Body of pancreas (tissue), 4 donors: ENCODE measurements at regions not wholly inside any gene's neighbourhood (a gene's known extent, or its start where the extent isn't known, plus 50 kb on each side); places are given as distances from the start of the nearest gene placed in this dataset.

Experiments used
- ATAC-seq: fragments of 150-250 bp; one replicate; pipeline ENCODE4 v1.9.1; 2016
- DNase-seq, 4 donors: peaks; one replicate each; pipeline ENCODE4 v3.0.0-alpha.2; 2019
- H3K27ac ChIP-seq, 4 donors: fragments of 200-600 bp; sonication (generic); 1 replicate in 3 of 4; 2 replicates in 1 of 4; pipeline versions ENCODE4 v1.5.1 to v1.6.1; 2016 to 2019; ENCODE audit warnings: mild to moderate bottlenecking in 1 of 4, mixed read lengths in 1 of 4, moderate library complexity in 1 of 4
- H3K27me3 ChIP-seq, 2 donors: fragments of 200-600 bp; sonication (generic); one replicate each; pipeline ENCODE4 v1.6.0; 2016; ENCODE audit warnings: mild to moderate bottlenecking in 1 of 2
- H3K36me3 ChIP-seq, 2 donors: fragments of 200-600 bp; sonication (generic); replicated peaks in 1 of 2; 2 replicates each; pipeline ENCODE4 v1.5.1; 2016; ENCODE audit warnings: low read depth in 2 of 2; ENCODE audit not compliant: insufficient read depth in 1 of 2
- H3K4me1 ChIP-seq: fragments of 200-600 bp; sonication (generic); one replicate; pipeline ENCODE4 v1.6.0; 2016
- H3K4me3 ChIP-seq, 2 donors: fragments of 200-600 bp; sonication (generic); 1 replicate in 1 of 2; 2 replicates in 1 of 2; pipeline ENCODE4 v1.5.1; 2016 to 2019
- H3K9me3 ChIP-seq, 3 donors: fragments of 200-600 bp; sonication (generic); 1 replicate in 2 of 3; 2 replicates in 1 of 3; pipeline ENCODE4 v1.5.1; 2016
- POLR2A ChIP-seq, 3 donors: fragments of 450-650 bp; IDR thresholded peaks; one replicate each; pipeline ENCODE4 v1.6.1; 2016; ENCODE audit warnings: antibody characterized with exemption in 3 of 3, mild to moderate bottlenecking in 2 of 3
- WGBS, 2 donors: methylation state at CpG; one replicate each; pipeline ENCODE4 v1.1.5; 2017; 5-methylcytosine and 5-hydroxymethylcytosine counted together
- intact Hi-C: fragments of 100-400 bp; cut with DNase I; formaldehyde crosslinking; loops from one replicate; pipeline ENCODE4 v1.15.1; 2023
- TF ChIP-seq, protein P1 (sequence below), 7 experiments: fragments of 450-650 bp in 4 of 7; fragments of 200-600 bp in 3 of 7; sonication (generic) in 3 of 7; IDR thresholded peaks; one replicate each; pipeline ENCODE4 v1.5.1; 2016 to 2019; ENCODE audit warnings: antibody characterized with exemption in 7 of 7

DNA sequence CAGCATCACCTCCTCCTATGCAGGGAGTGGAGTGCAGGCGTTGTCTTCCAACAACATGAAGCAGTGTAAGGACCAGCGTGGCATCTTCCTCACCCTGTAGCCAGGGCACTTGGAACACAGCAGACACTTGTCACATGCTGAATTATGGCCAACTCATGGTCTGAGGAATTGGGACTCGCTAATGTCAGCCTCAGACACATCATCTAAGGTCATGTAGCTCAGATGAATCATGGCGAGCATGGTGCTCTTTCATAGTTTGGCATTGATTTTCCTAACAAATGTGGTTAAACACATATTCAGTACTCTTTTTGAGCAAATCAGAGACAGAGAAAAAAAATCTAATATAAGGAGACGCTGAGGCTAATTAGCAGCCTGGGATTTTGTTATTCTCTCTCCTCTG lies 99.6 kb upstream of the SGCG start:
- no peaks in the 10 kb centered on the region for H3K27me3 ChIP-seq
- 63 to 79% methylated on average over 5 of the region's 5 CpGs for WGBS, 2 donors
- no peak overlapping the region for H3K27ac ChIP-seq
- TF ChIP-seq POLR2A (IDR thresholded peaks at IDR 0.05), result no peak
- TF ChIP-seq, protein P1, sequence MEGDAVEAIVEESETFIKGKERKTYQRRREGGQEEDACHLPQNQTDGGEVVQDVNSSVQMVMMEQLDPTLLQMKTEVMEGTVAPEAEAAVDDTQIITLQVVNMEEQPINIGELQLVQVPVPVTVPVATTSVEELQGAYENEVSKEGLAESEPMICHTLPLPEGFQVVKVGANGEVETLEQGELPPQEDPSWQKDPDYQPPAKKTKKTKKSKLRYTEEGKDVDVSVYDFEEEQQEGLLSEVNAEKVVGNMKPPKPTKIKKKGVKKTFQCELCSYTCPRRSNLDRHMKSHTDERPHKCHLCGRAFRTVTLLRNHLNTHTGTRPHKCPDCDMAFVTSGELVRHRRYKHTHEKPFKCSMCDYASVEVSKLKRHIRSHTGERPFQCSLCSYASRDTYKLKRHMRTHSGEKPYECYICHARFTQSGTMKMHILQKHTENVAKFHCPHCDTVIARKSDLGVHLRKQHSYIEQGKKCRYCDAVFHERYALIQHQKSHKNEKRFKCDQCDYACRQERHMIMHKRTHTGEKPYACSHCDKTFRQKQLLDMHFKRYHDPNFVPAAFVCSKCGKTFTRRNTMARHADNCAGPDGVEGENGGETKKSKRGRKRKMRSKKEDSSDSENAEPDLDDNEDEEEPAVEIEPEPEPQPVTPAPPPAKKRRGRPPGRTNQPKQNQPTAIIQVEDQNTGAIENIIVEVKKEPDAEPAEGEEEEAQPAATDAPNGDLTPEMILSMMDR (IDR thresholded peaks at IDR 0.05), result no peak
- DNase-seq, result no peak
- H3K9me3 ChIP-seq, result no peaks in the 10 kb centered on the region
- intact Hi-C loops, result no loop called here
- H3K4me1 ChIP-seq, result no peaks in the 10 kb centered on the region
- ATAC-seq, result no peak
- no peak overlapping the region for H3K4me3 ChIP-seq
- no peaks in the 10 kb centered on the region for H3K36me3 ChIP-seq

- ATAC-seq, result no peak
- Histone ChIP-seq H3K9me3 (no peaks in the 10 kb centered on the region), H3K27ac (no peak overlapping the region), H3K4me1 (no peaks in the 10 kb centered on the region), H3K36me3 (no peaks in the 10 kb centered on the region), H3K27me3 (no peaks in the 10 kb centered on the region), H3K4me3 (no peak overlapping the region)
- no peak for DNase-seq
- 62 to 65% methylated on average over 7 of the region's 7 CpGs for WGBS, 2 donors
- no peak for TF ChIP-seq POLR2A (IDR thresholded peaks at IDR 0.05)
- TF ChIP-seq, protein P1 (IDR thresholded peaks at IDR 0.05), result no peak
- intact Hi-C loops, result no loop called here
Observed at GRCh38 chr13:23081901-23082300, 98.9 kb upstream of the SGCG start.

DNA sequence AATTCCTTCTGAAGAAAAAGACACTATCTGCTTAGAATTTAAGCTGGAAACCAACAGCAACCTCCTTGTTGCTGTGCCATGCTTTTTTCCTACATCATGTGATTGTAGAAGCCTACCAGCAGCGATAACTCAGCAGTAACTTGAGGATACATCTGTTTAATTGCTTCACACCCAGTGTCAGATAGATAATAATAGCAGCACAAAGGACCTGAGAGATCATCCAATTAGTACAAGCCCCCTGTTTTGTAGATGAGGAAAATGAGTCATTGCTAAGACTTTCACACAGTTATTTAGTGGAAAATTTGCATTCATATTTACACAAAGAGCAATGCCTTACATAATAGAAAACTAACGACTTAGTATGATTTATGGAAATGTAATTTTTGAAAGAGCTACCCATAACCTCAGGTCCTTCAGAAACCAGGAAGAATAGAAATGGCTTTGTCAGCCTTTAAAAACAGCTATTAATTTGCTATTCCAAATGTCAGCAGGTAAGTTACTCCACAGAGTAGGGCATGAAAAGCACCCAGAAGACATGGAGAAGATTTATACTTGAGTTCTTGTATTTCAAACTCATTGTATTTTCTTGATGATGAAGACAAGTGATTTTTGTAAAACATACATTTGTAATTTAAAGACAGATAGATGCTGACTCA lies 93.7 kb upstream of the SGCG start:
- ATAC-seq, result no peak
- intact Hi-C loops, result no loop called here
- Histone ChIP-seq H3K27me3 (no peaks in the 10 kb centered on the region), H3K36me3 (no peaks in the 10 kb centered on the region), H3K4me3 (no peak overlapping the region), H3K27ac (no peak overlapping the region), H3K4me1 (no peaks in the 10 kb centered on the region), H3K9me3 (no peaks in the 10 kb centered on the region)
- no peak for DNase-seq
- 49 to 70% methylated on average over 2 of the region's 2 CpGs for WGBS, 2 donors
- TF ChIP-seq POLR2A (IDR thresholded peaks at IDR 0.05), result no peak
- TF ChIP-seq, protein P1 (IDR thresholded peaks at IDR 0.05), result no peak

DNA sequence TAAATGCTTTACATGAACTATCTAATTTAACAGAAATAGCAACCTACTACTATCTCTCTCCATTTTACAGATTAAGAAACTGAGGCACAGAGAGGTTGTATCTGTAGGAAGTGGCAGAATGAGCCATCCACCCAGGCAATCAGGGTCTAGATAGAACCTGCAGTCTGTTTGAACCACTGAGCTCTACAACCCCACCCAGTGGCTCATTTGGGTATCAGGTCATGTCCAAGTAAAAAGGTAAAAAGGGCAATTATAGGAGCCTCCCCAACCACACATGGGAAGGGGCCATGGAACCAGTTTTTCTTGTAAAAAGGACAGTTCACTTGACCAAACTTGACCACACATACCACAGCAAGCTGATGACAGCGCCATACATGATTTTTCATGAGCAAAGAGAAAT lies 92.9 kb upstream of the SGCG start:
- no peak for ATAC-seq
- 27 to 44% methylated on average over 1 of the region's 1 CpG for WGBS, 2 donors
- Histone ChIP-seq H3K4me3 (no peak overlapping the region), H3K36me3 (no peaks in the 10 kb centered on the region), H3K9me3 (no peaks in the 10 kb centered on the region), H3K27me3 (no peaks in the 10 kb centered on the region), H3K27ac (no peak overlapping the region), H3K4me1 (no peaks in the 10 kb centered on the region)
- no peak for TF ChIP-seq POLR2A (IDR thresholded peaks at IDR 0.05)
- TF ChIP-seq, protein P1 (IDR thresholded peaks at IDR 0.05), result peak in 6 of 7 experiments; percentile 12 to 30 (median 26)
- peak in 2 of 4 donors; percentile 24 to 41 for DNase-seq
- intact Hi-C loops, result no loop called here
